GM19372 (cell line): ENCODE measurements at regions not wholly inside any gene's neighbourhood (a gene's known extent, or its start where the extent isn't known, plus 50 kb on each side); places are given as distances from the start of the nearest gene placed in this dataset.

Experiments used
- ATAC-seq: cut with Tn5 transposase; IDR thresholded peaks from one replicate; pipeline ENCODE4 v1.9.1; 2021; ENCODE audit warnings: mild to moderate bottlenecking, low read depth, moderate library complexity; ENCODE audit not compliant: unreplicated experiment

GRCh38 chr2:121165038-121165542 lies 119.9 kb downstream of the TFCP2L1 start:
- no peak for ATAC-seq
